K562 (cell line): ENCODE measurements at regions not wholly inside any gene's neighbourhood (a gene's known extent, or its start where the extent isn't known, plus 50 kb on each side); places are given as distances from the start of the nearest gene placed in this dataset.

ENCODE experiments used
- ATAC-seq: fragments of 200-7000 bp; cut with Tn5 transposase; 3 replicates; pipeline ENCODE4 v1.9.1; 2020; ENCODE audit warnings: moderate library complexity
- BruUV-seq: library from RNA; stranded (reverse); fragments of 400-500 nt; replicated peaks from 2 replicates; lab custom pipeline; 2021; lab: Mats Ljungman, UMichigan
- CTCF ChIA-PET: fragments of 300-600 bp; formaldehyde crosslinking; extraction: SDS; loops from one replicate; lab custom pipeline; 2021; ENCODE audit warnings: low intra/inter-chr PET ratio; lab: Yijun Ruan, JAX
- POLR2A ChIA-PET: fragments of 300-600, 350-650 bp; sonication (Branson Sonifier 250); formaldehyde crosslinking; extraction: SDS; loops from one replicate; lab custom pipeline; 2021; ENCODE audit warnings: antibody characterized with exemption, inconsistent platforms; lab: Yijun Ruan, JAX
- DNase-seq, 4 experiments: peaks; one replicate each; pipeline versions ENCODE4 v3.0.0 to v3.0.0-alpha.2; 2011 to 2018; ENCODE audit warnings: low spot score in 3 of 4, mixed read lengths in 3 of 4; ENCODE audit errors: extremely low read depth in 1 of 4
- FAIRE-seq: peaks from 2 replicates; lab custom pipeline; 2011; peaks lifted over from hg19 to GRCh38; lab: Jason Lieb, UNC
- H2AFZ ChIP-seq: 2 replicates; pipeline ENCODE4 v1.6.0; 2011; ENCODE audit warnings: low read depth, low read length, control low read depth, inconsistent platforms
- H3K27ac ChIP-seq: fragments of 200-600 bp; 3 replicates; pipeline ENCODE4 v1.8.0; 2011; ENCODE audit warnings: low read depth, mild to moderate bottlenecking, control low read depth, inconsistent platforms, low read length, moderate library complexity, mixed read lengths; ENCODE audit errors: extremely low read depth
- H3K27me3 ChIP-seq, 2 experiments: fragments of 300-600 bp in 1 of 2; 2 replicates in 1 of 2; 3 replicates in 1 of 2; pipeline versions ENCODE4 v1.6.0 to v1.8.0; 2011; ENCODE audit warnings: inconsistent platforms in 2 of 2, low read length in 2 of 2, mild to moderate bottlenecking in 1 of 2, mixed read lengths in 1 of 2, moderate library complexity in 1 of 2; ENCODE audit not compliant: control insufficient read depth in 2 of 2, insufficient read depth in 2 of 2
- H3K36me3 ChIP-seq: fragments of 300-600 bp; 3 replicates; pipeline ENCODE4 v1.8.0; 2011; ENCODE audit warnings: mild to moderate bottlenecking, low read length, inconsistent platforms; ENCODE audit not compliant: control insufficient read depth, insufficient read depth
- H3K4me1 ChIP-seq, 2 experiments: fragments of 200-600 bp in 1 of 2; replicated peaks in 1 of 2; 2 replicates in 1 of 2; 3 replicates in 1 of 2; pipeline versions ENCODE4 v1.5.1 to v1.8.0; 2011; ENCODE audit warnings: inconsistent platforms in 2 of 2, low read length in 2 of 2, mild to moderate bottlenecking in 1 of 2, mixed read lengths in 1 of 2, moderate library complexity in 1 of 2; ENCODE audit not compliant: control insufficient read depth in 2 of 2, insufficient read depth in 2 of 2
- H3K4me2 ChIP-seq: 2 replicates; pipeline ENCODE4 v1.6.1; 2011; ENCODE audit warnings: low read length, control low read depth, inconsistent platforms, mixed read lengths; ENCODE audit not compliant: insufficient read depth
- H3K4me3 ChIP-seq: fragments of 200-600 bp; sonication (generic), shearing (Covaris generic); 2 replicates; pipeline ENCODE4 v1.5.1; 2016; ENCODE audit warnings: control low read depth, inconsistent platforms
- H3K79me2 ChIP-seq: fragments of 200-600 bp; 3 replicates; pipeline ENCODE4 v1.8.0; 2011; ENCODE audit warnings: low read length, inconsistent platforms; ENCODE audit not compliant: control insufficient read depth, insufficient read depth
- H3K9ac ChIP-seq, 2 experiments: 2 replicates each; pipeline versions ENCODE4 v1.6.0 to v1.6.1; 2011; ENCODE audit warnings: low read depth in 2 of 2, low read length in 2 of 2, control low read depth in 1 of 2, inconsistent platforms in 1 of 2, mild to moderate bottlenecking in 1 of 2, mixed read lengths in 1 of 2; ENCODE audit not compliant: insufficient read depth in 1 of 2
- H3K9me1 ChIP-seq: one replicate; pipeline ENCODE4 v1.6.0; 2011; ENCODE audit warnings: inconsistent platforms, mild to moderate bottlenecking, low read length, moderate library complexity; ENCODE audit not compliant: control insufficient read depth, insufficient read depth
- H3K9me3 ChIP-seq: replicated peaks from 2 replicates; pipeline ENCODE4 v1.5.1; 2011; ENCODE audit warnings: low read depth, low read length, inconsistent platforms; ENCODE audit not compliant: control insufficient read depth, insufficient read depth
- H4K20me1 ChIP-seq: replicated peaks from 2 replicates; pipeline ENCODE4 v1.6.1; 2011; ENCODE audit warnings: low read length, inconsistent platforms, mixed read lengths; ENCODE audit not compliant: control insufficient read depth, insufficient read depth
- ATF2 ChIP-seq: sonication (generic); formaldehyde crosslinking; IDR thresholded peaks from 2 replicates; pipeline ENCODE4 v1.8.1; 2022; ENCODE audit warnings: missing genetic modification reagents
- CEBPG ChIP-seq, 3 experiments: fragments of 200-800 bp in 1 of 3; sonication (Bioruptor generic) in 1 of 3; sonication (generic) in 1 of 3; formaldehyde crosslinking in 1 of 3; IDR thresholded peaks in 2 of 3; conservative IDR thresholded peaks in 1 of 3; 2 replicates each; pipeline versions ENCODE4 v1.6.1 to v1.8.0; 2016 to 2022; ENCODE audit warnings: missing compliant biosample characterization in 2 of 3, missing genetic modification characterization in 2 of 3, mild to moderate bottlenecking in 1 of 3, missing genetic modification reagents in 1 of 3
- GATAD2A ChIP-seq: fragments of 450-650 bp; IDR thresholded peaks from 2 replicates; pipeline ENCODE4 v1.6.1; 2017
- KDM2B ChIP-seq: fragments of 250-450 bp; sonication (Bioruptor Pico); IDR thresholded peaks from 2 replicates; pipeline ENCODE4 v1.8.0; 2021; ENCODE audit warnings: mild to moderate bottlenecking, moderate library complexity
- KDM5B ChIP-seq: fragments of 200-600 bp; sonication (generic); IDR thresholded peaks from 2 replicates; pipeline ENCODE4 v1.6.1; 2012; ENCODE audit warnings: low read depth, mild to moderate bottlenecking, moderate library complexity, low read length, control low read depth, inconsistent platforms; ENCODE audit not compliant: insufficient replicate concordance
- PYGO2 ChIP-seq: fragments of 450-650 bp; IDR thresholded peaks from 2 replicates; pipeline ENCODE4 v1.6.1; 2016; ENCODE audit warnings: mild to moderate bottlenecking, missing genetic modification characterization, moderate library complexity, missing compliant biosample characterization
- RUNX1 ChIP-seq: sonication (generic); IDR thresholded peaks from 2 replicates; pipeline ENCODE4 v1.6.1; 2016; ENCODE audit warnings: antibody characterized with exemption, low read depth
- SREBF2 ChIP-seq: sonication (generic); formaldehyde crosslinking; IDR thresholded peaks from 2 replicates; pipeline ENCODE4 v1.4.0; 2020; ENCODE audit warnings: mild to moderate bottlenecking, missing genetic modification reagents
- TGIF2 ChIP-seq: sonication (generic); formaldehyde crosslinking; IDR thresholded peaks from 2 replicates; pipeline ENCODE4 v1.8.1; 2022; ENCODE audit warnings: mild to moderate bottlenecking, missing genetic modification reagents, moderate library complexity
- THRAP3 ChIP-seq: fragments of 450-650 bp; IDR thresholded peaks from 2 replicates; pipeline ENCODE4 v1.6.1; 2016; ENCODE audit warnings: mild to moderate bottlenecking, inconsistent platforms, borderline replicate concordance
- U2AF2 ChIP-seq: fragments of 200-400 bp; formaldehyde crosslinking; optimal IDR thresholded peaks from 2 replicates; pipeline ENCODE3; 2017; ENCODE audit warnings: low read depth, mild to moderate bottlenecking, low read length
- WHSC1 ChIP-seq: IDR thresholded peaks from one replicate; pipeline ENCODE4 v1.6.1; 2012; ENCODE audit warnings: low read length, control low read depth, inconsistent platforms
- ZC3H8 ChIP-seq: fragments of 450-650 bp; IDR thresholded peaks from 2 replicates; pipeline ENCODE4 v1.6.1; 2017
- ZKSCAN1 ChIP-seq: fragments of 150-350 bp; IDR thresholded peaks from 2 replicates; pipeline ENCODE4 v1.6.1; 2016; ENCODE audit warnings: low read depth, low read length
- ZNF408 ChIP-seq: fragments of 250-450 bp; sonication (Bioruptor Pico); IDR thresholded peaks from 2 replicates; pipeline ENCODE4 v1.4.0; 2020; ENCODE audit warnings: low read depth, mild to moderate bottlenecking, moderate library complexity
- WGBS: fragments of 100-300 bp; shearing (Covaris generic); methylation state at CpG from one replicate; pipeline ENCODE4 v1.1.6; 2016; ENCODE audit warnings: low coverage, mixed read lengths; ENCODE audit not compliant: insufficient coverage; ENCODE audit errors: missing lambda C conversion rate; 5-methylcytosine and 5-hydroxymethylcytosine counted together
- in situ Hi-C: fragments of 300-500 bp; cut with MboI; formaldehyde crosslinking; loops from 4 replicates; pipeline ENCODE4 v1.15.0; 2018; ENCODE audit warnings: inconsistent platforms, mixed read lengths
- intact Hi-C: fragments of 100-400 bp; cut with micrococcal nuclease; formaldehyde crosslinking; loops from 2 replicates; pipeline ENCODE4 v1.14.2; 2022
- TF ChIP-seq, protein P1 (sequence below): IDR thresholded peaks from 2 replicates; pipeline ENCODE4 v1.6.1; 2014; ENCODE audit warnings: antibody characterized with exemption
- TF ChIP-seq, protein P2 (sequence below): fragments of 250-450 bp; sonication (Bioruptor Pico); IDR thresholded peaks from 2 replicates; pipeline ENCODE4 v1.8.0; 2021; ENCODE audit warnings: mild to moderate bottlenecking, moderate library complexity

GRCh38 chr2:49796266-49796665, 642.0 kb upstream of the FSHR start (continued):
- TF ChIP-seq KDM5B (no peak), ZC3H8 (no peak), PYGO2 (tag) (no peak)
- TF ChIP-seq, all 486 proteins: peak for 0

- no TSS peak for BruUV-seq
- no peak for DNase-seq
- Histone ChIP-seq H3K4me3 (no peak overlapping the region), H3K9me3 (no peaks in the 10 kb centered on the region; the same call in 1 of the 2 replicates), H2AFZ (no peak overlapping the region), H3K79me2 (no peaks in the 10 kb centered on the region), H3K27ac (no peak overlapping the region), H3K36me3 (no peaks in the 10 kb centered on the region), H3K9me1 (no peaks in the 10 kb centered on the region), H3K9ac (no peak overlapping the region), H3K4me1 (no peaks in the 10 kb centered on the region), H4K20me1 (no peaks in the 10 kb centered on the region), H3K27me3 (no peaks in the 10 kb centered on the region), H3K4me2 (no peak overlapping the region)
- no peak for ATAC-seq
- ChIA-PET POLR2A (no interaction called here), CTCF (no interaction called here)
- in situ Hi-C loops (no loop called here), intact Hi-C loops (no loop called here)
- no peak for TF ChIP-seq SREBF2 (CRISPR knock-in tag)
- no peak for TF ChIP-seq THRAP3
- no peak for TF ChIP-seq TGIF2
- TF ChIP-seq U2AF2 = no peak
- no peak for TF ChIP-seq GATAD2A
- TF ChIP-seq, protein P1, sequence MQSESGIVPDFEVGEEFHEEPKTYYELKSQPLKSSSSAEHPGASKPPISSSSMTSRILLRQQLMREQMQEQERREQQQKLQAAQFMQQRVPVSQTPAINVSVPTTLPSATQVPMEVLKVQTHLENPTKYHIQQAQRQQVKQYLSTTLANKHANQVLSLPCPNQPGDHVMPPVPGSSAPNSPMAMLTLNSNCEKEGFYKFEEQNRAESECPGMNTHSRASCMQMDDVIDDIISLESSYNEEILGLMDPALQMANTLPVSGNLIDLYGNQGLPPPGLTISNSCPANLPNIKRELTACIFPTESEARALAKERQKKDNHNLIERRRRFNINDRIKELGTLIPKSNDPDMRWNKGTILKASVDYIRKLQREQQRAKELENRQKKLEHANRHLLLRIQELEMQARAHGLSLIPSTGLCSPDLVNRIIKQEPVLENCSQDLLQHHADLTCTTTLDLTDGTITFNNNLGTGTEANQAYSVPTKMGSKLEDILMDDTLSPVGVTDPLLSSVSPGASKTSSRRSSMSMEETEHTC = no peak
- TF ChIP-seq, protein P2, sequence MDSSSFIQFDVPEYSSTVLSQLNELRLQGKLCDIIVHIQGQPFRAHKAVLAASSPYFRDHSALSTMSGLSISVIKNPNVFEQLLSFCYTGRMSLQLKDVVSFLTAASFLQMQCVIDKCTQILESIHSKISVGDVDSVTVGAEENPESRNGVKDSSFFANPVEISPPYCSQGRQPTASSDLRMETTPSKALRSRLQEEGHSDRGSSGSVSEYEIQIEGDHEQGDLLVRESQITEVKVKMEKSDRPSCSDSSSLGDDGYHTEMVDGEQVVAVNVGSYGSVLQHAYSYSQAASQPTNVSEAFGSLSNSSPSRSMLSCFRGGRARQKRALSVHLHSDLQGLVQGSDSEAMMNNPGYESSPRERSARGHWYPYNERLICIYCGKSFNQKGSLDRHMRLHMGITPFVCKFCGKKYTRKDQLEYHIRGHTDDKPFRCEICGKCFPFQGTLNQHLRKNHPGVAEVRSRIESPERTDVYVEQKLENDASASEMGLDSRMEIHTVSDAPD (CRISPR knock-in tag) = no peak
- TF ChIP-seq WHSC1 = no peak
- TF ChIP-seq ATF2 (CRISPR knock-in tag) = no peak
- no peak for TF ChIP-seq RUNX1
- no peak for TF ChIP-seq ZKSCAN1
- no peak for TF ChIP-seq ZNF408 (CRISPR knock-in tag)
- no peak for TF ChIP-seq KDM2B (CRISPR knock-in tag)
- TF ChIP-seq CEBPG (CRISPR knock-in tag; IDR thresholded peaks at IDR 0.05) = no peak
- no peak for TF ChIP-seq CEBPG (tag; conservative IDR thresholded peaks at IDR 0.05 in 1 of 2, IDR thresholded peaks at IDR 0.05 in 1 of 2)
- 0% methylated on average over 2 of the region's 2 CpGs for WGBS
- FAIRE-seq = no peak
These were observed 640.1 kb upstream of the FSHR start for GRCh38 chr2:49794396-49794795.
